CD4-positive, alpha-beta memory T cell (primary cell): ENCODE measurements at regions not wholly inside any gene's neighbourhood (a gene's known extent, or its start where the extent isn't known, plus 50 kb on each side); places are given as distances from the start of the nearest gene placed in this dataset.
"Not testable (repeated sequence)": the region's sequence is repeated elsewhere in the genome, so short reads cannot be mapped to it uniquely, and the experiment has no call there.

Experiments
- CTCF ChIA-PET: fragments of 350-600 bp; sonication (Branson Sonifier 250); formaldehyde crosslinking; loops from one replicate; lab custom pipeline; 2021; ENCODE audit warnings: inconsistent platforms; ENCODE audit not compliant: partially characterized antibody; lab: Charles Lee
- POLR2A ChIA-PET: fragments of 350-600 bp; sonication (Branson Sonifier 250); formaldehyde crosslinking; loops from one replicate; lab custom pipeline; 2021; ENCODE audit not compliant: partially characterized antibody; lab: Charles Lee
- DNase-seq, 5 donors: peaks; one replicate each; pipeline versions ENCODE4 v3.0.0 to v3.0.0-alpha.2; 2020 to 2022; ENCODE audit warnings: mixed read lengths in 1 of 5
- H3K27ac ChIP-seq: one replicate; pipeline ENCODE4 v1.7.0; 2013; ENCODE audit warnings: low read depth, low read length
- H3K27me3 ChIP-seq: 2 replicates; pipeline ENCODE4 v1.7.0; 2013; ENCODE audit warnings: mild to moderate bottlenecking, low read length, moderate library complexity; ENCODE audit not compliant: insufficient read depth
- H3K36me3 ChIP-seq: 2 replicates; pipeline ENCODE4 v1.7.0; 2013; ENCODE audit warnings: mild to moderate bottlenecking, low read length, moderate library complexity; ENCODE audit not compliant: insufficient read depth
- H3K4me1 ChIP-seq: 2 replicates; pipeline ENCODE4 v1.7.0; 2013; ENCODE audit warnings: mild to moderate bottlenecking, low read length, moderate library complexity; ENCODE audit not compliant: insufficient read depth
- H3K4me3 ChIP-seq, 2 donors: one replicate each; pipeline ENCODE4 v1.7.0; 2013; ENCODE audit warnings: low read length in 2 of 2, mild to moderate bottlenecking in 1 of 2
- H3K9me3 ChIP-seq, 2 donors: one replicate each; pipeline ENCODE4 v1.7.0; 2013; ENCODE audit warnings: low read length in 2 of 2, control low read depth in 1 of 2; ENCODE audit not compliant: control insufficient read depth in 1 of 2
- H3K27ac Mint-ChIP-seq, 7 donors: one replicate each; pipeline ENCODE4 v1.8.0; 2020 to 2021; ENCODE audit warnings: mixed read lengths in 7 of 7, mild to moderate bottlenecking in 6 of 7, inconsistent platforms in 3 of 7, moderate library complexity in 3 of 7
- H3K27me3 Mint-ChIP-seq, 2 donors: one replicate each; pipeline ENCODE4 v1.8.0; 2020 to 2021; ENCODE audit warnings: mixed read lengths in 2 of 2
- H3K36me3 Mint-ChIP-seq, 2 donors: one replicate each; pipeline ENCODE4 v1.8.0; 2020 to 2021; ENCODE audit warnings: mixed read lengths in 2 of 2, inconsistent platforms in 1 of 2, mild to moderate bottlenecking in 1 of 2
- H3K4me1 Mint-ChIP-seq, 4 donors: one replicate each; pipeline ENCODE4 v1.8.0; 2020 to 2021; ENCODE audit warnings: mixed read lengths in 4 of 4, mild to moderate bottlenecking in 1 of 4
- H3K4me3 Mint-ChIP-seq, 8 donors: one replicate each; pipeline ENCODE4 v1.8.0; 2020 to 2021; ENCODE audit warnings: mixed read lengths in 8 of 8, mild to moderate bottlenecking in 7 of 8, moderate library complexity in 6 of 8, inconsistent platforms in 3 of 8
- H3K9me3 Mint-ChIP-seq, 8 donors: one replicate each; pipeline ENCODE4 v1.8.0; 2020 to 2021; ENCODE audit warnings: mixed read lengths in 8 of 8, mild to moderate bottlenecking in 5 of 8, inconsistent platforms in 3 of 8, moderate library complexity in 1 of 8
- intact Hi-C: fragments of 100-400 bp; cut with micrococcal nuclease; formaldehyde crosslinking; loops from one replicate; pipeline ENCODE4 v1.15.1; 2023

DNA sequence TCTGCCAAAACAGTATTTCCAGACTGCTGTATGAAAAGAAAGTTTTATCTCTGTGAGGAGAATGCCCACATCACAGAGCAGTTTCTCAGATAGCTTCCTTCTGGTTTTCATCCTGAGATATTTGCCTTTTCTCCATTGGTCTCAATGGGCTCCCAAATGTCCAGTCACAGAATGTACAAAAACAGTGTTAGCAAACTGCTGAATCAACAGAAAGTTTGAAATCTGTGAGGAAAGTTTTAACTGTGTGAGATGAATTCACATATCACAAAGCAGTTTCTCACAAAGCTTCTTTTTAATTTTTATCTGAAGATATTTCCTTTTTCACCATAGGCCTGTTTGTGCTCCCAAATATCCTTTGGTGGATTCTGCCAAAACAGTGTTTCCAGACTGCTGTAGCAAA lies 207.2 kb upstream of the TRIM48 start:
- Histone ChIP-seq H3K9me3 (peaks cover 0 to 16% of the 10 kb centered on the region in 2 donors), H3K4me1 (no peaks in the 10 kb centered on the region), H3K27ac (no peak overlapping the region), H3K27me3 (no peaks in the 10 kb centered on the region), H3K4me3 (no peak overlapping the region), H3K36me3 (no peaks in the 10 kb centered on the region)
- ChIA-PET CTCF (no interaction called here), POLR2A (no interaction called here)
- Mint-ChIP-seq H3K4me1 (no peaks in the 10 kb centered on the region), H3K9me3 (peaks cover 0 to 80% (median 30%) of the 10 kb centered on the region in 8 donors), H3K4me3 (no peak overlapping the region), H3K36me3 (no peaks in the 10 kb centered on the region), H3K27me3 (no peaks in the 10 kb centered on the region), H3K27ac (no peak overlapping the region)
- no peak for DNase-seq
- intact Hi-C loops, result no loop called here

DNA sequence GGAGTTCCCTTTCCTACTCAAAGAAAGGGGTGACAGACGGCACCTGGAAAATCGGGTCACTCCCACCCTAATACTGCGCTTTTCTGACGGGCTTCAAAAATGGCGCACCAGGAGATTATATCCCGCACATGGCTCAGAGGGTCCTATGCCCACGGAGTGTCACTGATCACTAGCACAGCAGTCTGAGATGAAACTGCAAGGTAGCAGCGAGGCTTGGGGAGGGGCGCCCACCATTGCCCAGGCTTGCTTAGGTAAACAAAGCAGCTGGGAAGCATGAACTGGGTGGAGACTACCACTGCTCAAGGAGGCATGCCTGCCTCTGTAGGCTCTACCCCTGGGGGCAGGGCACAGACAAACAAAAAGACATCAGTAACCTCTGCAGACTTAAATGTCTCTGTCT lies 177.4 kb upstream of the TRIM48 start:
- Mint-ChIP-seq H3K27ac (peak overlapping the region in 1 of 7 donors; percentile 35), H3K9me3 (peaks cover 3 to 77% (median 44%) of the 10 kb centered on the region in 8 donors)
- H3K4me1 Mint-ChIP-seq, H3K4me1 ChIP-seq, H3K36me3 Mint-ChIP-seq, CTCF ChIA-PET, H3K36me3 ChIP-seq, H3K4me3 ChIP-seq, H3K4me3 Mint-ChIP-seq, H3K27me3 ChIP-seq, H3K27me3 Mint-ChIP-seq, POLR2A ChIA-PET, H3K27ac ChIP-seq, DNase-seq: not testable (repeated sequence)
- H3K9me3 ChIP-seq, result peaks cover 0 to 14% of the 10 kb centered on the region in 2 donors
- intact Hi-C loops, result loop anchor here (10.0 kb wide), 1 partner anchor 50 kb away; no protein-coding TSS in a partner anchor

GRCh38 chr11:55106391-55106790 lies 155.6 kb upstream of the TRIM48 start:
- DNase-seq, result no peak
- no peak overlapping the region for H3K27ac Mint-ChIP-seq
- Histone ChIP-seq H3K27me3 (no peaks in the 10 kb centered on the region), H3K27ac (no peak overlapping the region), H3K9me3 (peaks cover 0 to 8% of the 10 kb centered on the region in 2 donors), H3K36me3 (no peaks in the 10 kb centered on the region), H3K4me1 (no peaks in the 10 kb centered on the region), H3K4me3 (no peak overlapping the region)
- H3K9me3 Mint-ChIP-seq, result peaks cover 0 to 69% (median 40%) of the 10 kb centered on the region in 8 donors
- H3K4me3 Mint-ChIP-seq, result no peak overlapping the region
- no peaks in the 10 kb centered on the region for H3K4me1 Mint-ChIP-seq
- intact Hi-C loops, result no loop called here
- ChIA-PET POLR2A (no interaction called here), CTCF (interaction anchor here (0.7 kb wide), 1 partner anchor 9 kb away, joined by 3 read pairs; no protein-coding TSS in a partner anchor)
- no peaks in the 10 kb centered on the region for H3K27me3 Mint-ChIP-seq
- no peaks in the 10 kb centered on the region for H3K36me3 Mint-ChIP-seq
